ENCODE measurements at regions not wholly inside any gene's neighbourhood (a gene's known extent, or its start where the extent isn't known, plus 50 kb on each side); places are given as distances from the start of the nearest gene placed in this dataset.
"Not testable (repeated sequence)": the region's sequence is repeated elsewhere in the genome, so short reads cannot be mapped to it uniquely, and the experiment has no call there.

DNA sequence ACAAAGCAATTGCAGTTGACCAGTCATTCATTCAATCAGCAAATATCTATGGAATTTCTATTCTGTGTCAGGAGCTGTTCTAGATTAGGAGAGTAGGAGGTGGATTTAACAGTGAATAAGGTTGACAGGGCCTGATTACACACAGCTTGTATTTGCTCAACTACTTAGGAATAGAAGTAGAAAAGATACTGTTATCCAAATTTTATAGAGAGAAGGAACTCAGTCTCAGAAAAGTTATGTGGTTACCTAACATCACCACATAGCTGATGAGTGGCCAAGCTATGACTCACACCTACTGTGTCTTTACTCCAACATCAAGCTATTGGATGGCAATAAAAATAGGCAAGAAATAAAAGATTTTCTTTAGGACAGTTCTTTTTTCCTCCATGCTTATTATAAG is 374.8 kb downstream of the RMST start:
- Histone ChIP-seq H3K27ac (ENCODE audit: low read depth, low read length) (no peak overlapping the region), H3K9ac (ENCODE audit: low read length) (no peak overlapping the region), H3K4me1 (ENCODE audit: control insufficient read depth, insufficient read depth, low read length) (no peaks in the 10 kb centered on the region), H3K27me3 (ENCODE audit: control insufficient read depth, insufficient read depth, low read length) (no peaks in the 10 kb centered on the region), H3K36me3 (ENCODE audit: control insufficient read depth, insufficient read depth, low read length) (no peaks in the 10 kb centered on the region), H3K4me3 (ENCODE audit: low read length) (no peak overlapping the region)

- Histone ChIP-seq H3K4me3 (ENCODE audit: low read length) (no peak overlapping the region), H3K27ac (ENCODE audit: low read depth, low read length) (no peak overlapping the region), H3K9ac (ENCODE audit: low read length) (no peak overlapping the region), H3K27me3 (ENCODE audit: control insufficient read depth, insufficient read depth, low read length) (no peaks in the 10 kb centered on the region), H3K36me3 (ENCODE audit: control insufficient read depth, insufficient read depth, low read length) (no peaks in the 10 kb centered on the region), H3K4me1 (ENCODE audit: control insufficient read depth, insufficient read depth, low read length) (no peaks in the 10 kb centered on the region)
These were observed 385.4 kb downstream of the RMST start for GRCh38 chr12:97848051-97848450.

- H3K4me1 ChIP-seq (ENCODE audit: control insufficient read depth, insufficient read depth, low read length), result no peaks in the 10 kb centered on the region
- no peak overlapping the region for H3K4me3 ChIP-seq (ENCODE audit: low read length)
- no peak overlapping the region for H3K9ac ChIP-seq (ENCODE audit: low read length)
- H3K36me3 ChIP-seq (ENCODE audit: control insufficient read depth, insufficient read depth, low read length), result no peaks in the 10 kb centered on the region
- H3K27me3 ChIP-seq (ENCODE audit: control insufficient read depth, insufficient read depth, low read length), result no peaks in the 10 kb centered on the region
- no peak overlapping the region for H3K27ac ChIP-seq (ENCODE audit: low read depth, low read length)
These were observed 391.9 kb downstream of the RMST start for GRCh38 chr12:97854477-97854876.

DNA sequence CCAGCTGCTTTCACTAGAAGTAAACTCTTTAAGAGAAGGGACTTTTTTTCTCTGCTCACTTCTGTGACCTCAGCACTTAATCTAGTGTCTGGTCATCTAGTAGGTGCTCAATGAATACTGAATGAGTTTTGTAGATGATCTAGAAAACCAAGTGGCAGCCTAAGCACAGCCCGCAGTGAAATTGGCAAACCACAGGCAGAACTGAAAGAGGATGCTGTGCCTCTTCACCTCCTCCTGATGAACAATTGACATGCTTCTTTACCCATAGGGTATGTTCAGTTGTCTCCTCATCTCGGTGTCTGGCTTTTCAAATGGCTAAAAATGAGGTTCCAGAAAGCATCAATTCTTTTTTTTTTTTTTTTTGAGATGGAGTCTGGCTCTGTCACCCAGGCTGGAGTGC is 399.5 kb downstream of the RMST start:
- Histone ChIP-seq H3K9ac (ENCODE audit: low read length) (no peak overlapping the region), H3K4me3 (ENCODE audit: low read length) (no peak overlapping the region), H3K27me3 (ENCODE audit: control insufficient read depth, insufficient read depth, low read length) (no peaks in the 10 kb centered on the region), H3K36me3 (ENCODE audit: control insufficient read depth, insufficient read depth, low read length) (no peaks in the 10 kb centered on the region), H3K27ac (ENCODE audit: low read depth, low read length) (no peak overlapping the region), H3K4me1 (ENCODE audit: control insufficient read depth, insufficient read depth, low read length) (no peaks in the 10 kb centered on the region)

GRCh38 chr12:97875064-97875463 is 412.5 kb downstream of the RMST start:
- Histone ChIP-seq H3K9ac (ENCODE audit: low read length) (no peak overlapping the region), H3K4me3 (ENCODE audit: low read length) (no peak overlapping the region), H3K4me1 (ENCODE audit: control insufficient read depth, insufficient read depth, low read length) (no peaks in the 10 kb centered on the region), H3K27me3 (ENCODE audit: control insufficient read depth, insufficient read depth, low read length) (no peaks in the 10 kb centered on the region), H3K27ac (ENCODE audit: low read depth, low read length) (no peak overlapping the region), H3K36me3 (ENCODE audit: control insufficient read depth, insufficient read depth, low read length) (no peaks in the 10 kb centered on the region)

GRCh38 chr12:97876780-97877179 is 414.2 kb downstream of the RMST start:
- Histone ChIP-seq H3K27me3 (ENCODE audit: control insufficient read depth, insufficient read depth, low read length) (no peaks in the 10 kb centered on the region), H3K27ac (ENCODE audit: low read depth, low read length) (no peak overlapping the region), H3K4me1 (ENCODE audit: control insufficient read depth, insufficient read depth, low read length) (no peaks in the 10 kb centered on the region), H3K36me3 (ENCODE audit: control insufficient read depth, insufficient read depth, low read length) (no peaks in the 10 kb centered on the region), H3K4me3 (ENCODE audit: low read length) (no peak overlapping the region), H3K9ac (ENCODE audit: low read length) (no peak overlapping the region)

DNA sequence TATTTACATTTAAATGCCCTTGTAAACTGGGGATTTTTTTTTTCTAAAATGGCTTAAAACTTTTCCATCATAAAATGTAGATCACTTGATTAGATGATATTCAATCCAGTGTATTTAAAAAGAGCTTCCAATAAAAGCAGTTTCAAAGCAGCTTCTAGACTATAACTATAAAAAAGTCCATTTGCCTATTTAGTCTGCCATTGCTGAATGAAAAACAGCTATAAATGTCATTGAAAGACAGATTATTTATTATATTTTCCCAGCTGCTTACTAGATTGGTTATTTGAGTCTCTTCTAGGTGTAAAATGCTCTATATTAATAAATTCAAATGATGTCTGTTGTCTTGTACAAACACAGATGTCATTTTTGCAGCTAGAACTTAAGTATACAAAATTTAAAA is 414.8 kb downstream of the RMST start:
- Histone ChIP-seq H3K27me3 (ENCODE audit: control insufficient read depth, insufficient read depth, low read length) (no peaks in the 10 kb centered on the region), H3K36me3 (ENCODE audit: control insufficient read depth, insufficient read depth, low read length) (no peaks in the 10 kb centered on the region), H3K4me3 (ENCODE audit: low read length) (no peak overlapping the region), H3K9ac (ENCODE audit: low read length) (no peak overlapping the region), H3K4me1 (ENCODE audit: control insufficient read depth, insufficient read depth, low read length) (no peaks in the 10 kb centered on the region), H3K27ac (ENCODE audit: low read depth, low read length) (no peak overlapping the region)

- no peak overlapping the region for H3K27ac ChIP-seq (ENCODE audit: low read depth, low read length)
- H3K9ac ChIP-seq (ENCODE audit: low read length), result no peak overlapping the region
- H3K27me3 ChIP-seq (ENCODE audit: control insufficient read depth, insufficient read depth, low read length), result no peaks in the 10 kb centered on the region
These were observed 424.0 kb downstream of the RMST start for GRCh38 chr12:97886511-97887176.

GRCh38 chr12:97897881-97898280 is 435.3 kb downstream of the RMST start:
- H3K4me1 ChIP-seq (ENCODE audit: control insufficient read depth, insufficient read depth, low read length); H3K36me3 ChIP-seq (ENCODE audit: control insufficient read depth, insufficient read depth, low read length): not testable (repeated sequence)

More at GRCh38 chr12:97886511-97887176, 424.0 kb downstream of the RMST start:
- H3K4me3 ChIP-seq (ENCODE audit: low read length), result no peak overlapping the region
- H3K4me1 ChIP-seq (ENCODE audit: control insufficient read depth, insufficient read depth, low read length), result no peaks in the 10 kb centered on the region
- H3K36me3 ChIP-seq (ENCODE audit: control insufficient read depth, insufficient read depth, low read length), result no peaks in the 10 kb centered on the region

DNA sequence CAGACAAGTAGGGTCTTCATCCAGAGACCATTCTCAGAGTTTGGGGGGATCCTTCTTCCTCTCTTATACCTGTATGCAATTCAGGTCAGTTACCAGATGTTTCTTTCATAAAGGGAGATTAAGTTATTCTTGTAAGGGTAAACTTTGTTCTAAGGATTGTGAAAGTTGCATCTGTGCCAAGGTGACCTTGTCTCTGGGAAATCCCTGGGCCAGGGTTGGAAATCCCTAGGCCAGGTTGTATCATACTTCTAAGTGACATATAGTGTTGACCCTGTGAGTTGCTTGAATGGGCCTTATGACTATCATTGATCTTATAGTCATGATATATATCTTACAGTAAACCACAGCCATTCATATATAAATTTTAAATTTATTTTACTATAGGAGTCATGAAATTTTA is 436.9 kb downstream of the RMST start:
- no peaks in the 10 kb centered on the region for H3K4me1 ChIP-seq (ENCODE audit: control insufficient read depth, insufficient read depth, low read length)
- H3K27ac ChIP-seq (ENCODE audit: low read depth, low read length), result no peak overlapping the region
- H3K36me3 ChIP-seq (ENCODE audit: control insufficient read depth, insufficient read depth, low read length), result no peaks in the 10 kb centered on the region
- H3K4me3 ChIP-seq (ENCODE audit: low read length), result no peak overlapping the region
- no peak overlapping the region for H3K9ac ChIP-seq (ENCODE audit: low read length)
- H3K27me3 ChIP-seq (ENCODE audit: control insufficient read depth, insufficient read depth, low read length), result no peaks in the 10 kb centered on the region

More at GRCh38 chr12:97897881-97898280, 435.3 kb downstream of the RMST start:
- not testable (repeated sequence) for H3K27me3 ChIP-seq (ENCODE audit: control insufficient read depth, insufficient read depth, low read length); H3K9ac ChIP-seq (ENCODE audit: low read length); H3K4me3 ChIP-seq (ENCODE audit: low read length); H3K27ac ChIP-seq (ENCODE audit: low read depth, low read length)

GRCh38 chr12:97899956-97900355 is 437.4 kb downstream of the RMST start:
- Histone ChIP-seq H3K4me3 (ENCODE audit: low read length) (no peak overlapping the region), H3K4me1 (ENCODE audit: control insufficient read depth, insufficient read depth, low read length) (no peaks in the 10 kb centered on the region), H3K27me3 (ENCODE audit: control insufficient read depth, insufficient read depth, low read length) (no peaks in the 10 kb centered on the region), H3K27ac (ENCODE audit: low read depth, low read length) (no peak overlapping the region), H3K36me3 (ENCODE audit: control insufficient read depth, insufficient read depth, low read length) (no peaks in the 10 kb centered on the region), H3K9ac (ENCODE audit: low read length) (no peak overlapping the region)

DNA sequence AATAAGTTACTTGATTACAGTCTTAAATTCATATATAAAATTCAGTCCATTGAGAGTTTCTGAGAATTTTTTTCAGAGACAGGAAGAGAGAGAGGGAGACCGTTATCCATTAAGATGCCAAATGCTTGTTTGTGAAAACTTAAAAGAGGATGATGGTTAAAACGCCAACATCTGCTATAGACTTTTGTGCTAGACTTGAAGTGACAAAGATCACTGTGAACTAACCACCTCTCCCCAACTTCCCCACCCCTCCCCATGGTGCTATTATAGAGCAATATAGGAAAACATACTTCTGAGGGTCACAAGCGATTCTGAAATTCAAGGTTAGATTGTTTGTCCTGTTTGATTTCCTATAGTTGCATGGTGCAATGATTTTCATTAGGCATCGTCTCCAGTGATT is 440.8 kb downstream of the RMST start:
- no peaks in the 10 kb centered on the region for H3K4me1 ChIP-seq (ENCODE audit: control insufficient read depth, insufficient read depth, low read length)
- no peak overlapping the region for H3K4me3 ChIP-seq (ENCODE audit: low read length)
- no peaks in the 10 kb centered on the region for H3K27me3 ChIP-seq (ENCODE audit: control insufficient read depth, insufficient read depth, low read length)
- no peak overlapping the region for H3K9ac ChIP-seq (ENCODE audit: low read length)
- H3K36me3 ChIP-seq (ENCODE audit: control insufficient read depth, insufficient read depth, low read length), result no peaks in the 10 kb centered on the region
- H3K27ac ChIP-seq (ENCODE audit: low read depth, low read length), result no peak overlapping the region

- no peaks in the 10 kb centered on the region for H3K27me3 ChIP-seq (ENCODE audit: control insufficient read depth, insufficient read depth, low read length)
- no peak overlapping the region for H3K4me3 ChIP-seq (ENCODE audit: low read length)
- H3K27ac ChIP-seq (ENCODE audit: low read depth, low read length), result no peak overlapping the region
- H3K9ac ChIP-seq (ENCODE audit: low read length), result no peak overlapping the region
- no peaks in the 10 kb centered on the region for H3K36me3 ChIP-seq (ENCODE audit: control insufficient read depth, insufficient read depth, low read length)
- no peaks in the 10 kb centered on the region for H3K4me1 ChIP-seq (ENCODE audit: control insufficient read depth, insufficient read depth, low read length)
These were observed 444.9 kb downstream of the RMST start for GRCh38 chr12:97907504-97907903.
